IMR-90 (cell line): ENCODE measurements at regions not wholly inside any gene's neighbourhood (a gene's known extent, or its start where the extent isn't known, plus 50 kb on each side); places are given as distances from the start of the nearest gene placed in this dataset.

Source experiments
- ATAC-seq: fragments of 200-7000 bp; cut with Tn5 transposase; 2 replicates; pipeline ENCODE4 v1.9.1; 2020; ENCODE audit warnings: low read depth, mild to moderate bottlenecking, moderate library complexity
- BruUV-seq: library from RNA; stranded (reverse); fragments of 400-500 nt; replicated peaks from 2 replicates; lab custom pipeline; 2021; lab: Mats Ljungman, UMichigan
- CTCF ChIA-PET: fragments of 300-600 bp; formaldehyde crosslinking; extraction: SDS; loops from one replicate; lab custom pipeline; 2021; ENCODE audit warnings: antibody characterized with exemption; lab: Yijun Ruan, JAX
- POLR2A ChIA-PET: fragments of 300-600 bp; sonication (Branson Sonifier 250); formaldehyde crosslinking; loops from one replicate; lab custom pipeline; 2022; ENCODE audit warnings: antibody characterized with exemption; ENCODE audit not compliant: unreplicated experiment; lab: Charles Lee
- DNase-seq: peaks from one replicate; pipeline ENCODE4 v3.0.0; 2013
- H2AFZ ChIP-seq: replicated peaks from 2 replicates; pipeline ENCODE3; 2013; ENCODE audit warnings: low read length, mild to moderate bottlenecking; ENCODE audit not compliant: poor library complexity
- H2AK5ac ChIP-seq: 2 replicates; pipeline ENCODE4 v1.6.1; 2013; ENCODE audit warnings: low read depth, low read length, inconsistent platforms
- H2AK9ac ChIP-seq: replicated peaks from 2 replicates; pipeline ENCODE3; 2013; ENCODE audit warnings: mild to moderate bottlenecking, low read depth, low read length, moderate library complexity; ENCODE audit not compliant: poor library complexity
- H2BK120ac ChIP-seq: 2 replicates; pipeline ENCODE4 v1.6.1; 2013; ENCODE audit warnings: low read depth, low read length, inconsistent platforms
- H2BK15ac ChIP-seq: 3 replicates; pipeline ENCODE4 v1.6.1; 2013; ENCODE audit warnings: low read depth, low read length, inconsistent platforms
- H2BK20ac ChIP-seq: 2 replicates; pipeline ENCODE4 v1.6.1; 2013; ENCODE audit warnings: low read depth, mild to moderate bottlenecking, inconsistent platforms, low read length, moderate library complexity
- H2BK5ac ChIP-seq: 2 replicates; pipeline ENCODE4 v1.6.1; 2013; ENCODE audit warnings: mild to moderate bottlenecking, low read depth, low read length, inconsistent platforms; ENCODE audit not compliant: poor library complexity, severe bottlenecking
- H3K14ac ChIP-seq: replicated peaks from 2 replicates; pipeline ENCODE4 v1.6.1; 2013; ENCODE audit warnings: low read depth, low read length, inconsistent platforms
- H3K18ac ChIP-seq: 2 replicates; pipeline ENCODE4 v1.6.1; 2013; ENCODE audit warnings: low read depth, low read length, control low read depth
- H3K23ac ChIP-seq: 2 replicates; pipeline ENCODE4 v1.6.1; 2013; ENCODE audit warnings: low read depth, low read length, inconsistent platforms
- H3K27ac ChIP-seq: 2 replicates; pipeline ENCODE4 v1.5.1; 2013; ENCODE audit warnings: mild to moderate bottlenecking, control low read depth, low read length; ENCODE audit not compliant: insufficient read depth
- H3K27me3 ChIP-seq: 2 replicates; pipeline ENCODE4 v1.6.1; 2013; ENCODE audit warnings: low read length; ENCODE audit not compliant: control insufficient read depth, insufficient read depth
- H3K36me3 ChIP-seq: 2 replicates; pipeline ENCODE4 v1.6.1; 2013; ENCODE audit warnings: low read length, mixed read lengths; ENCODE audit not compliant: control insufficient read depth, insufficient read depth
- H3K4ac ChIP-seq: 2 replicates; pipeline ENCODE4 v1.6.1; 2013; ENCODE audit warnings: low read depth, low read length, inconsistent platforms
- H3K4me1 ChIP-seq: 2 replicates; pipeline ENCODE4 v1.6.1; 2013; ENCODE audit warnings: low read length, mixed read lengths; ENCODE audit not compliant: control insufficient read depth, insufficient read depth
- H3K4me2 ChIP-seq: 2 replicates; pipeline ENCODE4 v1.6.1; 2013; ENCODE audit warnings: low read depth, mild to moderate bottlenecking, control low read depth, low read length, moderate library complexity
- H3K4me3 ChIP-seq: 2 replicates; pipeline ENCODE4 v1.5.1; 2013; ENCODE audit warnings: low read depth, mild to moderate bottlenecking, control low read depth, low read length, moderate library complexity; ENCODE audit not compliant: insufficient read depth
- H3K56ac ChIP-seq: 2 replicates; pipeline ENCODE4 v1.6.1; 2013; ENCODE audit warnings: low read length, inconsistent platforms; ENCODE audit not compliant: insufficient read depth; ENCODE audit errors: extremely low read depth
- H3K79me1 ChIP-seq, 2 experiments: 2 replicates each; pipeline ENCODE4 v1.6.1; 2013; ENCODE audit warnings: low read length in 2 of 2, inconsistent platforms in 1 of 2, low read depth in 1 of 2
- H3K9ac ChIP-seq: 2 replicates; pipeline ENCODE4 v1.6.1; 2013; ENCODE audit warnings: low read depth, low read length, control low read depth
- H3K9me1 ChIP-seq: 2 replicates; pipeline ENCODE4 v1.6.1; 2013; ENCODE audit warnings: low read length, inconsistent platforms; ENCODE audit not compliant: insufficient read depth
- H3K9me3 ChIP-seq: 2 replicates; pipeline ENCODE4 v1.6.1; 2013; ENCODE audit warnings: low read length; ENCODE audit not compliant: control insufficient read depth, insufficient read depth
- H4K20me1 ChIP-seq: 2 replicates; pipeline ENCODE4 v1.6.1; 2013; ENCODE audit warnings: low read length, inconsistent platforms; ENCODE audit not compliant: insufficient read depth
- H4K5ac ChIP-seq: 2 replicates; pipeline ENCODE4 v1.6.1; 2013; ENCODE audit warnings: mild to moderate bottlenecking, low read depth, low read length, control low read depth
- H4K8ac ChIP-seq, 2 experiments: 2 replicates each; pipeline ENCODE4 v1.6.1; 2013; ENCODE audit warnings: low read depth in 2 of 2, low read length in 2 of 2, control low read depth in 1 of 2, inconsistent platforms in 1 of 2
- H4K91ac ChIP-seq: 2 replicates; pipeline ENCODE4 v1.6.1; 2013; ENCODE audit warnings: low read depth, low read length, inconsistent platforms; ENCODE audit not compliant: insufficient read depth
- BHLHE40 ChIP-seq: fragments of 150-350 bp; IDR thresholded peaks from 2 replicates; pipeline ENCODE4 v1.6.1; 2016; ENCODE audit warnings: mild to moderate bottlenecking, low read depth, low read length
- CEBPB ChIP-seq: IDR thresholded peaks from 2 replicates; pipeline ENCODE4 v1.6.1; 2012; ENCODE audit warnings: low read depth, low read length, improper control_type of control experiment
- FOS ChIP-seq: fragments of 150-350 bp; IDR thresholded peaks from 2 replicates; pipeline ENCODE4 v1.6.1; 2016; ENCODE audit warnings: low read depth, low read length
- MAFK ChIP-seq: IDR thresholded peaks from 2 replicates; pipeline ENCODE4 v1.6.1; 2012; ENCODE audit warnings: low read depth, low read length, improper control_type of control experiment
- MAZ ChIP-seq: IDR thresholded peaks from 2 replicates; pipeline ENCODE4 v1.6.1; 2012; ENCODE audit warnings: low read depth, mild to moderate bottlenecking, low read length, improper control_type of control experiment, moderate library complexity, borderline replicate concordance
- MXI1 ChIP-seq: IDR thresholded peaks from 2 replicates; pipeline ENCODE4 v1.6.1; 2012; ENCODE audit warnings: low read depth, mild to moderate bottlenecking, low read length, moderate library complexity, borderline replicate concordance
- NFE2L2 ChIP-seq: fragments of 150-350 bp; IDR thresholded peaks from 2 replicates; pipeline ENCODE4 v1.6.1; 2016; ENCODE audit warnings: low read depth, mild to moderate bottlenecking, low read length
- RAD21 ChIP-seq: IDR thresholded peaks from 2 replicates; pipeline ENCODE4 v1.6.1; 2012; ENCODE audit warnings: low read length, improper control_type of control experiment
- RFX5 ChIP-seq: IDR thresholded peaks from 2 replicates; pipeline ENCODE4 v1.8.0; 2012; ENCODE audit warnings: low read depth, mild to moderate bottlenecking, low read length, moderate library complexity
- SMC3 ChIP-seq: fragments of 150-350 bp; IDR thresholded peaks from 2 replicates; pipeline ENCODE4 v1.6.1; 2016; ENCODE audit warnings: low read depth, mild to moderate bottlenecking, antibody characterized with exemption, low read length, moderate library complexity
- dilution Hi-C: fragments of 300-500 bp; cut with HindIII; formaldehyde crosslinking; loops from one replicate; pipeline ENCODE4 v1.14.3; 2018; ENCODE audit warnings: low sequenced_read_pairs; ENCODE audit not compliant: unreplicated experiment
- in situ Hi-C: fragments of 300-500 bp; cut with MboI; formaldehyde crosslinking; loops from 3 replicates; pipeline ENCODE4 v1.14.3; 2019; ENCODE audit warnings: low sequenced_read_pairs, inconsistent platforms, mixed read lengths
- intact Hi-C: fragments of 100-400 bp; cut with micrococcal nuclease; formaldehyde crosslinking; loops from 2 replicates; pipeline ENCODE4 v1.10.0; 2022
- TF ChIP-seq, protein P1 (sequence below): conservative IDR thresholded peaks from 2 replicates; pipeline ENCODE4 v1.5.1; 2012; ENCODE audit warnings: mild to moderate bottlenecking, low read depth, low read length, improper control_type of control experiment
- TF ChIP-seq, protein P2 (sequence below): fragments of 150-350 bp; IDR thresholded peaks from 2 replicates; pipeline ENCODE4 v1.6.1; 2016; ENCODE audit warnings: low read depth, mild to moderate bottlenecking, low read length, moderate library complexity, borderline replicate concordance

DNA sequence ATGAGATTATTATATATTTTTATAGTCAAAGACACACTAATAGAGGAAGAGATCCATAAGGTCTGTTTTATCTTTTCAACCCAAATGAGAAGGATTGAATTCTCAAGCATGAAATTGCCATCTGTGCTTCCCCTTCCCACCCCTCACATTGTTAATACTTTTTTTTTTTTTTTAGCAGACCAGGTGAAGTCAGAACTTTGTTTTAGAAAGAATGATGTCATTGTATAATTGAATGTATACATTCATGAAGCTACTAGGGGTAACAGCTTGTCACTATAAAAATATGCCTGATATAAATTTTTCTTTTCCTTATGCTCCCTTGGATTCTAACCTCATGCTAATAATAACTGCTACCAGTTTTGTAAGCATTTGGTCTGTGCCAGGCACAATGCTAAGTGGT, 88.9 kb downstream of the TFAP2B start:
- Histone ChIP-seq H2AFZ (no peak overlapping the region), H3K18ac (no peak overlapping the region), H3K4me3 (no peak overlapping the region), H4K8ac (no peak overlapping the region), H4K20me1 (no peaks in the 10 kb centered on the region), H3K4me1 (no peaks in the 10 kb centered on the region), H3K79me1 (no peaks in the 10 kb centered on the region), H3K27me3 (no peaks in the 10 kb centered on the region), H2BK5ac (no peak overlapping the region), H3K27ac (no peak overlapping the region), H2BK20ac (no peak overlapping the region), H3K4me2 (no peak overlapping the region), H4K5ac (no peak overlapping the region), H3K14ac (no peak overlapping the region), H3K9ac (no peak overlapping the region), H3K36me3 (no peaks in the 10 kb centered on the region), H3K9me3 (no peaks in the 10 kb centered on the region), H3K9me1 (no peaks in the 10 kb centered on the region), H2AK5ac (no peak overlapping the region), H2AK9ac (no peak overlapping the region), H3K56ac (no peak overlapping the region), H3K4ac (no peak overlapping the region), H2BK15ac (no peak overlapping the region), H2BK120ac (no peak overlapping the region), H4K91ac (no peak overlapping the region), H3K23ac (no peak overlapping the region)
- ChIA-PET CTCF (no interaction called here), POLR2A (no interaction called here)
- TF ChIP-seq MAZ, result no peak
- TF ChIP-seq CEBPB, result no peak
- no peak for TF ChIP-seq SMC3
- no peak for TF ChIP-seq RFX5
- no peak for TF ChIP-seq NFE2L2
- TF ChIP-seq MXI1, result no peak
- no peak for TF ChIP-seq FOS
- TF ChIP-seq MAFK, result no peak
- no peak for TF ChIP-seq RAD21
- TF ChIP-seq, protein P1, sequence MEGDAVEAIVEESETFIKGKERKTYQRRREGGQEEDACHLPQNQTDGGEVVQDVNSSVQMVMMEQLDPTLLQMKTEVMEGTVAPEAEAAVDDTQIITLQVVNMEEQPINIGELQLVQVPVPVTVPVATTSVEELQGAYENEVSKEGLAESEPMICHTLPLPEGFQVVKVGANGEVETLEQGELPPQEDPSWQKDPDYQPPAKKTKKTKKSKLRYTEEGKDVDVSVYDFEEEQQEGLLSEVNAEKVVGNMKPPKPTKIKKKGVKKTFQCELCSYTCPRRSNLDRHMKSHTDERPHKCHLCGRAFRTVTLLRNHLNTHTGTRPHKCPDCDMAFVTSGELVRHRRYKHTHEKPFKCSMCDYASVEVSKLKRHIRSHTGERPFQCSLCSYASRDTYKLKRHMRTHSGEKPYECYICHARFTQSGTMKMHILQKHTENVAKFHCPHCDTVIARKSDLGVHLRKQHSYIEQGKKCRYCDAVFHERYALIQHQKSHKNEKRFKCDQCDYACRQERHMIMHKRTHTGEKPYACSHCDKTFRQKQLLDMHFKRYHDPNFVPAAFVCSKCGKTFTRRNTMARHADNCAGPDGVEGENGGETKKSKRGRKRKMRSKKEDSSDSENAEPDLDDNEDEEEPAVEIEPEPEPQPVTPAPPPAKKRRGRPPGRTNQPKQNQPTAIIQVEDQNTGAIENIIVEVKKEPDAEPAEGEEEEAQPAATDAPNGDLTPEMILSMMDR, result no peak
- no peak for TF ChIP-seq BHLHE40
- TF ChIP-seq, protein P2, sequence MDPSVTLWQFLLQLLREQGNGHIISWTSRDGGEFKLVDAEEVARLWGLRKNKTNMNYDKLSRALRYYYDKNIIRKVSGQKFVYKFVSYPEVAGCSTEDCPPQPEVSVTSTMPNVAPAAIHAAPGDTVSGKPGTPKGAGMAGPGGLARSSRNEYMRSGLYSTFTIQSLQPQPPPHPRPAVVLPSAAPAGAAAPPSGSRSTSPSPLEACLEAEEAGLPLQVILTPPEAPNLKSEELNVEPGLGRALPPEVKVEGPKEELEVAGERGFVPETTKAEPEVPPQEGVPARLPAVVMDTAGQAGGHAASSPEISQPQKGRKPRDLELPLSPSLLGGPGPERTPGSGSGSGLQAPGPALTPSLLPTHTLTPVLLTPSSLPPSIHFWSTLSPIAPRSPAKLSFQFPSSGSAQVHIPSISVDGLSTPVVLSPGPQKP, result no peak
- dilution Hi-C loops (no loop called here), intact Hi-C loops (no loop called here), in situ Hi-C loops (no loop called here)
- no TSS peak for BruUV-seq
- no peak for ATAC-seq
- DNase-seq, result no peak
